B cell (primary cell): ENCODE measurements at regions not wholly inside any gene's neighbourhood (a gene's known extent, or its start where the extent isn't known, plus 50 kb on each side); places are given as distances from the start of the nearest gene placed in this dataset.

Experiments used
- ATAC-seq: fragments of 200-7000 bp; cut with Tn5 transposase; one replicate; pipeline ENCODE4 v1.10.0; 2021; ENCODE audit warnings: low read depth, mild to moderate bottlenecking, moderate number of reproducible peaks, moderate library complexity
- CTCF ChIA-PET: fragments of 350-600 bp; sonication (Branson Sonifier 250); formaldehyde crosslinking; loops from one replicate; lab custom pipeline; 2021; ENCODE audit warnings: antibody characterized with exemption, inconsistent platforms; lab: Charles Lee
- POLR2A ChIA-PET: fragments of 350-600 bp; sonication (Branson Sonifier 250); formaldehyde crosslinking; loops from one replicate; lab custom pipeline; 2021; ENCODE audit warnings: antibody characterized with exemption; lab: Charles Lee
- DNase-seq: peaks from one replicate; pipeline ENCODE4 v3.0.0; 2013
- H2AFZ ChIP-seq: 2 replicates; pipeline ENCODE4 v1.6.1; 2012; ENCODE audit warnings: mild to moderate bottlenecking, low read depth, low read length; ENCODE audit not compliant: insufficient read depth, poor library complexity, severe bottlenecking
- H3K27ac ChIP-seq, 2 donors: 1 replicate in 1 of 2; 2 replicates in 1 of 2; pipeline ENCODE4 v1.5.1; 2012 to 2013; ENCODE audit warnings: low read length in 2 of 2, mild to moderate bottlenecking in 2 of 2, moderate library complexity in 1 of 2
- H3K27me3 ChIP-seq, 4 experiments: fragments of 200-600 bp in 1 of 4; sonication (generic) in 1 of 4; replicated peaks in 1 of 4; 1 replicate in 2 of 4; 2 replicates in 2 of 4; pipeline versions ENCODE4 v1.6.1 to v1.7.0; 2013 to 2016; ENCODE audit warnings: low read length in 3 of 4, mild to moderate bottlenecking in 2 of 4, mixed read lengths in 1 of 4, moderate library complexity in 1 of 4; ENCODE audit not compliant: insufficient read depth in 4 of 4, control insufficient read depth in 3 of 4; ENCODE audit errors: control extremely low read depth in 1 of 4
- H3K36me3 ChIP-seq, 2 experiments: replicated peaks in 1 of 2; 1 replicate in 1 of 2; 2 replicates in 1 of 2; pipeline versions ENCODE4 v1.6.1 to v1.7.1; 2013; ENCODE audit warnings: low read length in 1 of 2; ENCODE audit not compliant: insufficient read depth in 2 of 2, control insufficient read depth in 1 of 2; ENCODE audit errors: control extremely low read depth in 1 of 2, extremely low read depth in 1 of 2
- H3K4me1 ChIP-seq, 2 donors: fragments of 200-600 bp in 1 of 2; sonication (generic) in 1 of 2; 1 replicate in 1 of 2; 2 replicates in 1 of 2; pipeline versions ENCODE4 v1.5.1 to v1.6.1; 2013 to 2017; ENCODE audit warnings: low read length in 2 of 2; ENCODE audit not compliant: control insufficient read depth in 2 of 2, insufficient read depth in 2 of 2
- H3K4me2 ChIP-seq: replicated peaks from 2 replicates; pipeline ENCODE3; 2012; ENCODE audit warnings: mild to moderate bottlenecking, low read depth, low read length; ENCODE audit not compliant: poor library complexity, severe bottlenecking
- H3K4me3 ChIP-seq, 5 experiments: fragments of 200-600 bp in 1 of 5; sonication (generic) in 1 of 5; 1 replicate in 3 of 5; 2 replicates in 2 of 5; pipeline versions ENCODE4 v1.5.1 to v1.7.0; 2011 to 2016; ENCODE audit warnings: low read length in 4 of 5, mild to moderate bottlenecking in 4 of 5, low read depth in 2 of 5, control low read depth in 1 of 5, moderate library complexity in 1 of 5; ENCODE audit not compliant: insufficient read depth in 1 of 5; ENCODE audit errors: control extremely low read depth in 1 of 5, extremely low read depth in 1 of 5
- H3K79me2 ChIP-seq: fragments of 200-600 bp; sonication (generic); one replicate; pipeline ENCODE4 v1.6.0; 2016; ENCODE audit warnings: low read length; ENCODE audit not compliant: control insufficient read depth, insufficient read depth
- H3K9ac ChIP-seq: fragments of 200-600 bp; sonication (generic); 2 replicates; pipeline ENCODE4 v1.6.1; 2017; ENCODE audit warnings: mild to moderate bottlenecking, low read length, moderate library complexity
- H3K9me3 ChIP-seq, 3 donors: one replicate each; pipeline versions ENCODE4 v1.6.1 to v1.7.1; 2013; ENCODE audit warnings: low read length in 2 of 3; ENCODE audit not compliant: control insufficient read depth in 2 of 3, insufficient read depth in 1 of 3; ENCODE audit errors: control extremely low read depth in 1 of 3
- H4K20me1 ChIP-seq: 2 replicates; pipeline ENCODE4 v1.6.0; 2012; ENCODE audit warnings: mild to moderate bottlenecking, low read length; ENCODE audit not compliant: insufficient read depth, control insufficient read depth, poor library complexity, severe bottlenecking
- H3K27ac Mint-ChIP-seq: one replicate; pipeline ENCODE4 v1.8.0; 2021; ENCODE audit warnings: mixed read lengths
- H3K27me3 Mint-ChIP-seq: one replicate; pipeline ENCODE4 v1.8.0; 2021; ENCODE audit warnings: mixed read lengths
- H3K4me1 Mint-ChIP-seq: one replicate; pipeline ENCODE4 v1.8.0; 2021; ENCODE audit warnings: mixed read lengths
- H3K4me3 Mint-ChIP-seq: one replicate; pipeline ENCODE4 v1.8.0; 2021; ENCODE audit warnings: mixed read lengths
- H3K9me3 Mint-ChIP-seq: one replicate; pipeline ENCODE4 v1.8.0; 2022; ENCODE audit warnings: mixed read lengths; ENCODE audit not compliant: insufficient read depth
- CTCF ChIP-seq: fragments of 200-600 bp; IDR thresholded peaks from one replicate; pipeline ENCODE4 v1.8.0; 2022; ENCODE audit warnings: antibody characterized with exemption, mild to moderate bottlenecking
- EZH2 ChIP-seq: IDR thresholded peaks from 2 replicates; pipeline ENCODE4 v1.6.1; 2012; ENCODE audit warnings: borderline replicate concordance, low read depth, mild to moderate bottlenecking, moderate library complexity, low read length; ENCODE audit not compliant: insufficient read depth, poor library complexity, severe bottlenecking
- WGBS: methylation state at CpG from one replicate; pipeline ENCODE4 v1.1.5; 2013; ENCODE audit warnings: missing lambda C conversion rate; ENCODE audit not compliant: insufficient coverage; 5-methylcytosine and 5-hydroxymethylcytosine counted together
- intact Hi-C: fragments of 100-400 bp; cut with micrococcal nuclease; formaldehyde crosslinking; loops from one replicate; pipeline ENCODE4 v1.10.0; 2022

DNA sequence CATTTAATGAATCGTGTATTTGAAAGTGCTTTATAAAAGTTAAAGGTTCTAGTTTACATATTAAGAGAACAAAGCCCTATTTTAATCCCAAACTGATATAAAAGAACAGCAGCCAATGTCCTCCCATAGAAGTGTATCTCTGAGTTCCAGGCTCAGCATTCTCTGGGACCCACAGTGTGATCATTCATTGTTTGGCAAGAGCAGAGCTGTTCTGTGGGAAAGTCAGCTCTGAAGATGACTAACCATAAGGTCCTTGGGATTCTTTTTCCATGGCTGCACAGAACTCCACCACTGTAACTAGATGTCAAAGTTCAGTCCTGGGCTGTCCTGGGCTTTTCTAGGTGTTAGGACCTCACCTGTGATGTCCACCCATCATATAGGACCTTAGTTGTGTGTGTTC lies 157.0 kb upstream of the TLL1 start:
- Mint-ChIP-seq H3K27me3 (no peaks in the 10 kb centered on the region), H3K27ac (no peak overlapping the region), H3K4me1 (no peaks in the 10 kb centered on the region), H3K4me3 (no peak overlapping the region), H3K9me3 (no peaks in the 10 kb centered on the region)
- intact Hi-C loops: no loop called here
- H3K4me2 ChIP-seq: no peak overlapping the region
- TF ChIP-seq EZH2: no peak
- no peak for TF ChIP-seq CTCF
- WGBS: no CpG with 5 or more reads among the region's 1 CpG
- no peaks in the 10 kb centered on the region for H3K9me3 ChIP-seq
- H3K4me3 ChIP-seq: no peak overlapping the region
- H3K79me2 ChIP-seq: no peaks in the 10 kb centered on the region
- no peaks in the 10 kb centered on the region for H3K27me3 ChIP-seq
- H4K20me1 ChIP-seq: no peaks in the 10 kb centered on the region
- ATAC-seq (no peak), DNase-seq (no peak)
- no peak overlapping the region for H3K9ac ChIP-seq
- no peaks in the 10 kb centered on the region for H3K36me3 ChIP-seq
- CTCF ChIA-PET: no interaction called here
- H3K4me1 ChIP-seq: no peaks in the 10 kb centered on the region
- H2AFZ ChIP-seq: no peak overlapping the region
- POLR2A ChIA-PET: no interaction called here
- no peak overlapping the region for H3K27ac ChIP-seq

GRCh38 chr4:165716472-165716871 lies 156.6 kb upstream of the TLL1 start:
- TF ChIP-seq EZH2 (no peak), CTCF (no peak)
- Histone ChIP-seq H4K20me1 (no peaks in the 10 kb centered on the region), H3K27me3 (no peaks in the 10 kb centered on the region), H3K4me1 (no peaks in the 10 kb centered on the region), H3K9me3 (no peaks in the 10 kb centered on the region), H2AFZ (no peak overlapping the region), H3K27ac (no peak overlapping the region), H3K36me3 (no peaks in the 10 kb centered on the region), H3K4me3 (no peak overlapping the region), H3K4me2 (no peak overlapping the region), H3K9ac (no peak overlapping the region), H3K79me2 (no peaks in the 10 kb centered on the region)
- POLR2A ChIA-PET: no interaction called here
- Mint-ChIP-seq H3K27me3 (no peaks in the 10 kb centered on the region), H3K9me3 (no peaks in the 10 kb centered on the region), H3K4me3 (no peak overlapping the region), H3K27ac (no peak overlapping the region), H3K4me1 (no peaks in the 10 kb centered on the region)
- intact Hi-C loops: no loop called here
- DNase-seq: no peak
- no peak for ATAC-seq
- CTCF ChIA-PET: no interaction called here
